WERI-Rb-1 (cell line): ENCODE measurements at regions not wholly inside any gene's neighbourhood (a gene's known extent, or its start where the extent isn't known, plus 50 kb on each side); places are given as distances from the start of the nearest gene placed in this dataset.

Experiments
- DNase-seq: peaks from one replicate; pipeline ENCODE4 v3.0.0-alpha.2; 2020
- H3K27ac ChIP-seq: fragments of 250-450 bp; sonication (Bioruptor Pico); 2 replicates; pipeline ENCODE4 v1.5.1; 2020; ENCODE audit warnings: mild to moderate bottlenecking, moderate library complexity
- H3K27me3 ChIP-seq: fragments of 250-450 bp; sonication (Bioruptor Pico); 2 replicates; pipeline ENCODE4 v1.5.1; 2021; ENCODE audit warnings: mild to moderate bottlenecking, low read depth, moderate library complexity; ENCODE audit not compliant: insufficient read depth, severe bottlenecking
- H3K36me3 ChIP-seq: fragments of 250-450 bp; sonication (Bioruptor Pico); 2 replicates; pipeline ENCODE4 v1.5.1; 2020; ENCODE audit warnings: mild to moderate bottlenecking, moderate library complexity
- H3K4me3 ChIP-seq: 2 replicates; pipeline ENCODE4 v1.5.1; 2011; ENCODE audit warnings: low read depth, mild to moderate bottlenecking, control low read depth, low read length
- H3K9me3 ChIP-seq: fragments of 250-450 bp; sonication (Bioruptor Pico); 2 replicates; pipeline ENCODE4 v1.5.1; 2021; ENCODE audit warnings: mild to moderate bottlenecking, moderate library complexity; ENCODE audit not compliant: severe bottlenecking
- CTCF ChIP-seq: IDR thresholded peaks from 2 replicates; pipeline ENCODE4 v1.5.1; 2011; ENCODE audit warnings: low read depth, mild to moderate bottlenecking, control low read depth, inconsistent platforms, low read length

DNA sequence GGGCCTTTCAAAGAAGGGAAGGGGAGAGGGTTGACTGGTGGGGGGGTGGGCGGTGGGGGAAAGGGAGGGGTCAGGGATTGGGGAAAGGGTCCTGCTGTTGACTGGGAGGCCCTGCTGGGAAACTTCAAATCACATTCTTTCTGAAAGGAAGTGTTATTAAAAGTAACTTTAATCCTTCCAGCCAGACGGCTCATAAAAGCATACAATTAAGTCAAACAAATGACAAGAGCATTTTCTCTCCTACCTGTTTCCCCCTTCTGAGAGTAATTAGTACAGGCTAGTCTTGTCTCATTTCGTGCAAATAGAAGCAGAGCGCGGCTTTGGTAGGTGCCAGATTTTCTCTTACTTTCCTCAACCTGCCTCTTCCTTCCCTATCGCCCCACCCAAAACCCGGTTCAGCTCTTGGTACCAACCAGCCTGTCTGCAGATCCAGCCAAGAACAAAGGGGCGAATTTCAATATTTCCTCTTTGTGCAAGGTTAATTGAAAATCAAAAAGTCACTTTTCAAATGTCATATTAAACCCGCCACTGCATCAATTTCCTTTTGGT, 2112.6 kb upstream of the PIK3C3 start:
- no peak for DNase-seq
- no peak overlapping the region for H3K4me3 ChIP-seq
- H3K27me3 ChIP-seq, result no peaks in the 10 kb centered on the region
- no peak for TF ChIP-seq CTCF
- no peak overlapping the region for H3K27ac ChIP-seq
- no peaks in the 10 kb centered on the region; the same call in 1 of the 2 replicates for H3K36me3 ChIP-seq
- no peaks in the 10 kb centered on the region for H3K9me3 ChIP-seq

DNA sequence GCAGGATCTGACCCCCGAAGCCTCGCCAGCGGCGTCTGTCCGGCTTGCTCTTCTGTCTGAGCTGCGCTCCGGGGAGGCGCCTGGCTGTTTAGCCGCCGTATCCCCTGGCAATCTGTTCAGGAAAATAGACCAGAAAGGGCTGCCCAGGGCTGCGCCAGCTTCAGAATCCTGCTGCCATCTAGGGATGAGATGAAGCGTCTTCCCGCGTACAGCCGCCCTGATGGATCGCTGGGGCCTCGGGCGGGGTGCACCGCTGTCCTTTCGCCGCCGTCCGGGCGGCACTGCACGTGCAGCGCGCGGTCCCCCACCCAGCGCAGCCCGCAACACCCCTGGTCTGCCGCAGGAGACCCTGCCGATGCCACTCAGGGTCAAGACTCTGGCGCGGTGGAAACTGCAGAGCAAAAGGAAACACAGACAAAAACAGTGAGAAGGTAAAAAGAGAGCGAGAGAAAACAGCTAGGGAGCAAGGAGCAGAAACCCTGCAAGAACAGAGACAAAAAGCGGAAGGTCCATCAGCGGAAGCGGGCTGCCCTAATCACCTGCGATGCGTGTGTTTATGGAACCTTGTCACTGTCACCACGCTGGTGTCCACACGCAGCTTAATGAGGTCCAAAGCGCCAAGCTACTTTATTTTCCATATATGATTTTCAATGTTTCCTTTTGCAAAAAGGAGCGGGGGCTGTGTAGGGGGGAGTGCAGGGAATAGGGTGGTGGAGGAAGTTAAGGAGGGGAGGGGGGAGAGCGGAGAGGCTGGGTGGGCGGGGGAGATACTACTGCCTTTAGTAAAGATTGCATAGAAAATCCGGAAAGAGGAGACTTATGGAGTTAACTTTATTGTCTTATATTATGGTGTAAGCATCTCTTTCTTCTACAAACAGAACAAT, 2113.3 kb upstream of the PIK3C3 start:
- peak; percentile 89 for DNase-seq
- Histone ChIP-seq H3K27ac (peak overlapping the region; percentile 58), H3K4me3 (peak overlapping the region; percentile 54), H3K9me3 (no peaks in the 10 kb centered on the region), H3K27me3 (no peaks in the 10 kb centered on the region), H3K36me3 (no peaks in the 10 kb centered on the region; the same call in 1 of the 2 replicates)
- peak; percentile 66 for TF ChIP-seq CTCF

GRCh38 chr18:39840856-39841481, 2114.1 kb upstream of the PIK3C3 start:
- peak overlapping the region; percentile 58 for H3K27ac ChIP-seq
- H3K27me3 ChIP-seq, result no peaks in the 10 kb centered on the region
- TF ChIP-seq CTCF, result no peak
- no peaks in the 10 kb centered on the region; the same call in 1 of the 2 replicates for H3K36me3 ChIP-seq
- DNase-seq, result no peak
- no peaks in the 10 kb centered on the region for H3K9me3 ChIP-seq
- peak overlapping the region; percentile 54 for H3K4me3 ChIP-seq

GRCh38 chr18:39840406-39840805, 2114.6 kb upstream of the PIK3C3 start:
- Histone ChIP-seq H3K4me3 (no peak overlapping the region), H3K27ac (0 out of 2 replicates have a peak overlapping the region, but pooled peaks have one; percentile 58), H3K36me3 (no peaks in the 10 kb centered on the region; the same call in 1 of the 2 replicates), H3K9me3 (no peaks in the 10 kb centered on the region), H3K27me3 (no peaks in the 10 kb centered on the region)
- no peak for TF ChIP-seq CTCF
- no peak for DNase-seq

GRCh38 chr18:39839782-39840181, 2115.3 kb upstream of the PIK3C3 start:
- H3K9me3 ChIP-seq, result no peaks in the 10 kb centered on the region
- H3K27ac ChIP-seq, result no peak overlapping the region
- no peak for DNase-seq
- no peak for TF ChIP-seq CTCF
- no peaks in the 10 kb centered on the region; the same call in 1 of the 2 replicates for H3K36me3 ChIP-seq
- H3K27me3 ChIP-seq, result no peaks in the 10 kb centered on the region
- no peak overlapping the region for H3K4me3 ChIP-seq
